ENCODE measurements at regions not wholly inside any gene's neighbourhood (a gene's known extent, or its start where the extent isn't known, plus 50 kb on each side); places are given as distances from the start of the nearest gene placed in this dataset.

- TF ChIP-seq, protein P1, sequence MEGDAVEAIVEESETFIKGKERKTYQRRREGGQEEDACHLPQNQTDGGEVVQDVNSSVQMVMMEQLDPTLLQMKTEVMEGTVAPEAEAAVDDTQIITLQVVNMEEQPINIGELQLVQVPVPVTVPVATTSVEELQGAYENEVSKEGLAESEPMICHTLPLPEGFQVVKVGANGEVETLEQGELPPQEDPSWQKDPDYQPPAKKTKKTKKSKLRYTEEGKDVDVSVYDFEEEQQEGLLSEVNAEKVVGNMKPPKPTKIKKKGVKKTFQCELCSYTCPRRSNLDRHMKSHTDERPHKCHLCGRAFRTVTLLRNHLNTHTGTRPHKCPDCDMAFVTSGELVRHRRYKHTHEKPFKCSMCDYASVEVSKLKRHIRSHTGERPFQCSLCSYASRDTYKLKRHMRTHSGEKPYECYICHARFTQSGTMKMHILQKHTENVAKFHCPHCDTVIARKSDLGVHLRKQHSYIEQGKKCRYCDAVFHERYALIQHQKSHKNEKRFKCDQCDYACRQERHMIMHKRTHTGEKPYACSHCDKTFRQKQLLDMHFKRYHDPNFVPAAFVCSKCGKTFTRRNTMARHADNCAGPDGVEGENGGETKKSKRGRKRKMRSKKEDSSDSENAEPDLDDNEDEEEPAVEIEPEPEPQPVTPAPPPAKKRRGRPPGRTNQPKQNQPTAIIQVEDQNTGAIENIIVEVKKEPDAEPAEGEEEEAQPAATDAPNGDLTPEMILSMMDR (IDR thresholded peaks at IDR 0.05 in 4 of 5, conservative IDR thresholded peaks at IDR 0.05 in 1 of 5): no peak
- no peak for TF ChIP-seq POLR2A (IDR thresholded peaks at IDR 0.05)
Measured at GRCh38 chr18:6489977-6490376, 75.3 kb upstream of the L3MBTL4 start.

Data from gastrocnemius medialis (tissue), 4 donors.